MM.1S (cell line): ENCODE measurements at regions not wholly inside any gene's neighbourhood (a gene's known extent, or its start where the extent isn't known, plus 50 kb on each side); places are given as distances from the start of the nearest gene placed in this dataset.

Experiments used
- DNase-seq: peaks from one replicate; pipeline ENCODE4 v3.0.0-alpha.2; 2015
- H2AFZ ChIP-seq: fragments of 300-600 bp; sonication (generic); 2 replicates; pipeline ENCODE4 v1.6.0; 2016; ENCODE audit warnings: antibody characterized with exemption, low read length
- H3F3A ChIP-seq: fragments of 300-600 bp; sonication (generic); 2 replicates; pipeline ENCODE4 v1.6.1; 2016; ENCODE audit warnings: mild to moderate bottlenecking, antibody characterized with exemption, low read length, moderate library complexity, mixed read lengths; ENCODE audit not compliant: insufficient read depth
- H3K27ac ChIP-seq: fragments of 300-600 bp; sonication (generic); 2 replicates; pipeline ENCODE4 v1.5.1; 2016; ENCODE audit warnings: mild to moderate bottlenecking, low read length
- H3K27me3 ChIP-seq: fragments of 300-600 bp; sonication (generic); replicated peaks from 2 replicates; pipeline ENCODE4 v1.6.0; 2016; ENCODE audit warnings: low read length; ENCODE audit not compliant: insufficient read depth
- H3K36me3 ChIP-seq: fragments of 300-600 bp; sonication (generic); replicated peaks from 2 replicates; pipeline ENCODE4 v1.6.1; 2016; ENCODE audit warnings: mild to moderate bottlenecking, low read length, mixed read lengths; ENCODE audit not compliant: insufficient read depth
- H3K4me1 ChIP-seq: fragments of 300-600 bp; sonication (generic); 2 replicates; pipeline ENCODE4 v1.6.1; 2016; ENCODE audit warnings: low read length, mixed read lengths
- H3K4me2 ChIP-seq: fragments of 300-600 bp; sonication (generic); 2 replicates; pipeline ENCODE4 v1.6.0; 2016; ENCODE audit warnings: low read depth, low read length
- H3K4me3 ChIP-seq: fragments of 300-600 bp; sonication (generic); 2 replicates; pipeline ENCODE4 v1.5.1; 2016; ENCODE audit warnings: low read length, mixed read lengths
- H3K79me2 ChIP-seq: fragments of 300-600 bp; sonication (generic); 2 replicates; pipeline ENCODE4 v1.6.1; 2016; ENCODE audit warnings: mixed run types, low read length, mixed read lengths
- H3K9ac ChIP-seq: fragments of 300-600 bp; sonication (generic); 2 replicates; pipeline ENCODE4 v1.6.1; 2016; ENCODE audit warnings: low read length, mixed read lengths
- H3K9me2 ChIP-seq: fragments of 300-600 bp; sonication (generic); replicated peaks from 2 replicates; pipeline ENCODE4 v1.6.1; 2016; ENCODE audit warnings: mild to moderate bottlenecking, low read length, mixed read lengths; ENCODE audit not compliant: insufficient read depth
- H3K9me3 ChIP-seq: fragments of 300-600 bp; sonication (generic); replicated peaks from 2 replicates; pipeline ENCODE4 v1.6.1; 2016; ENCODE audit warnings: mild to moderate bottlenecking, low read length, mixed read lengths; ENCODE audit not compliant: insufficient read depth
- H4K20me1 ChIP-seq: fragments of 300-600 bp; sonication (generic); 2 replicates; pipeline ENCODE4 v1.6.1; 2016; ENCODE audit warnings: mild to moderate bottlenecking, low read length, moderate library complexity, mixed read lengths; ENCODE audit not compliant: insufficient read depth
- CTCF ChIP-seq: fragments of 300-600 bp; sonication (generic); IDR thresholded peaks from 2 replicates; pipeline ENCODE4 v1.5.1; 2016; ENCODE audit warnings: antibody characterized with exemption, low read length, mixed read lengths
- EZH2 ChIP-seq: fragments of 300-600 bp; sonication (generic); optimal IDR thresholded peaks from 2 replicates; pipeline ENCODE3; 2017; ENCODE audit warnings: low read depth, mild to moderate bottlenecking, antibody characterized with exemption, low read length, mixed read lengths
- EZH2phosphoT487 ChIP-seq: fragments of 300-600 bp; sonication (generic); IDR thresholded peaks from 2 replicates; pipeline ENCODE4 v1.6.1; 2018; ENCODE audit warnings: antibody characterized with exemption, low read length

- H3F3A ChIP-seq, result no peaks in the 10 kb centered on the region
- H4K20me1 ChIP-seq, result no peaks in the 10 kb centered on the region
- no peaks in the 10 kb centered on the region for H3K4me1 ChIP-seq
- no peak for DNase-seq
- H3K27me3 ChIP-seq, result no peaks in the 10 kb centered on the region
- TF ChIP-seq EZH2 (no peak), EZH2phosphoT487 (no peak), CTCF (no peak)
- H3K9ac ChIP-seq, result no peak overlapping the region
- H3K79me2 ChIP-seq, result no peaks in the 10 kb centered on the region
- H3K9me3 ChIP-seq, result no peaks in the 10 kb centered on the region
- no peak overlapping the region for H2AFZ ChIP-seq
- no peak overlapping the region for H3K4me2 ChIP-seq
- no peak overlapping the region for H3K4me3 ChIP-seq
- H3K27ac ChIP-seq, result no peak overlapping the region
- H3K9me2 ChIP-seq, result no peaks in the 10 kb centered on the region
- H3K36me3 ChIP-seq, result no peaks in the 10 kb centered on the region
Measured at GRCh38 chr11:34744511-34744910, 123.6 kb downstream of the EHF start.

- Histone ChIP-seq H3K4me1 (no peaks in the 10 kb centered on the region), H3K36me3 (no peaks in the 10 kb centered on the region), H4K20me1 (no peaks in the 10 kb centered on the region), H2AFZ (no peak overlapping the region), H3K4me2 (no peak overlapping the region), H3F3A (no peaks in the 10 kb centered on the region), H3K9ac (no peak overlapping the region), H3K4me3 (no peak overlapping the region), H3K79me2 (no peaks in the 10 kb centered on the region), H3K27ac (no peak overlapping the region), H3K9me3 (no peaks in the 10 kb centered on the region), H3K9me2 (no peaks in the 10 kb centered on the region), H3K27me3 (no peaks in the 10 kb centered on the region)
- no peak for TF ChIP-seq EZH2phosphoT487
- TF ChIP-seq CTCF, result no peak
- no peak for TF ChIP-seq EZH2
- DNase-seq, result no peak
Measured at GRCh38 chr11:34738237-34738636, 117.3 kb downstream of the EHF start.

GRCh38 chr11:34732831-34733230 is 111.9 kb downstream of the EHF start:
- no peak overlapping the region for H2AFZ ChIP-seq
- H3K4me3 ChIP-seq, result no peak overlapping the region
- H3K4me2 ChIP-seq, result no peak overlapping the region
- H3K27ac ChIP-seq, result no peak overlapping the region
- H3K9me2 ChIP-seq, result no peaks in the 10 kb centered on the region
- TF ChIP-seq EZH2 (no peak), EZH2phosphoT487 (no peak), CTCF (no peak)
- no peaks in the 10 kb centered on the region for H3F3A ChIP-seq
- no peak overlapping the region for H3K9ac ChIP-seq
- H3K9me3 ChIP-seq, result no peaks in the 10 kb centered on the region
- no peaks in the 10 kb centered on the region for H3K4me1 ChIP-seq
- H3K36me3 ChIP-seq, result no peaks in the 10 kb centered on the region
- H3K79me2 ChIP-seq, result no peaks in the 10 kb centered on the region
- DNase-seq, result no peak
- no peaks in the 10 kb centered on the region for H4K20me1 ChIP-seq
- no peaks in the 10 kb centered on the region for H3K27me3 ChIP-seq
